DOHH2 (cell line): ENCODE measurements at regions not wholly inside any gene's neighbourhood (a gene's known extent, or its start where the extent isn't known, plus 50 kb on each side); places are given as distances from the start of the nearest gene placed in this dataset.

Source experiments
- H3F3A ChIP-seq: fragments of 200-600 bp; sonication (generic), shearing (Covaris generic); 2 replicates; pipeline ENCODE4 v1.6.0; 2016; ENCODE audit warnings: antibody characterized with exemption, mild to moderate bottlenecking; ENCODE audit not compliant: control insufficient read depth, insufficient read depth
- H3K27ac ChIP-seq: fragments of 200-600 bp; sonication (generic); 2 replicates; pipeline ENCODE4 v1.5.1; 2014; ENCODE audit warnings: low read depth, mild to moderate bottlenecking, low read length, moderate library complexity
- H3K27me3 ChIP-seq: fragments of 200-600 bp; sonication (generic); 2 replicates; pipeline ENCODE4 v1.6.1; 2014; ENCODE audit warnings: mild to moderate bottlenecking, low read length, mixed read lengths; ENCODE audit not compliant: control insufficient read depth
- H3K36me3 ChIP-seq: fragments of 200-600 bp; sonication (generic); 2 replicates; pipeline ENCODE4 v1.6.1; 2014; ENCODE audit warnings: mild to moderate bottlenecking, low read length, moderate library complexity, mixed read lengths; ENCODE audit not compliant: control insufficient read depth
- H3K4me1 ChIP-seq: fragments of 200-600 bp; sonication (generic); 2 replicates; pipeline ENCODE4 v1.6.1; 2014; ENCODE audit warnings: mild to moderate bottlenecking, low read length, mixed read lengths; ENCODE audit not compliant: control insufficient read depth
- H3K4me2 ChIP-seq: fragments of 200-600 bp; sonication (generic); 2 replicates; pipeline ENCODE4 v1.6.0; 2014; ENCODE audit warnings: mild to moderate bottlenecking, low read length, moderate library complexity
- H3K4me3 ChIP-seq: fragments of 200-600 bp; sonication (generic); 2 replicates; pipeline ENCODE4 v1.5.1; 2014; ENCODE audit warnings: mild to moderate bottlenecking, low read length, mixed read lengths
- H3K79me2 ChIP-seq: fragments of 200-600 bp; sonication (generic); 2 replicates; pipeline ENCODE4 v1.6.1; 2014; ENCODE audit warnings: mild to moderate bottlenecking, low read length, mixed read lengths; ENCODE audit not compliant: control insufficient read depth
- H3K9me2 ChIP-seq: fragments of 200-600 bp; sonication (generic); replicated peaks from 2 replicates; pipeline ENCODE4 v1.6.1; 2014; ENCODE audit warnings: mild to moderate bottlenecking, low read length, mixed read lengths; ENCODE audit not compliant: control insufficient read depth
- H3K9me3 ChIP-seq: fragments of 200-600 bp; sonication (generic); 2 replicates; pipeline ENCODE4 v1.6.1; 2014; ENCODE audit warnings: antibody characterized with exemption, low read length, mixed read lengths; ENCODE audit not compliant: control insufficient read depth, insufficient read depth
- H4K20me1 ChIP-seq: fragments of 200-600 bp; sonication (generic); 2 replicates; pipeline ENCODE4 v1.6.0; 2014; ENCODE audit warnings: low read depth, mild to moderate bottlenecking, antibody characterized with exemption, low read length, moderate library complexity; ENCODE audit not compliant: control insufficient read depth, insufficient read depth
- EZH2phosphoT487 ChIP-seq: fragments of 200-600 bp; sonication (generic); IDR thresholded peaks from 2 replicates; pipeline ENCODE4 v1.6.1; 2017; ENCODE audit warnings: borderline replicate concordance, mild to moderate bottlenecking, antibody characterized with exemption, low read length, moderate library complexity, mixed read lengths
- TF ChIP-seq, protein P1 (sequence below): fragments of 200-600 bp; sonication (generic); IDR thresholded peaks from one replicate; pipeline ENCODE4 v1.5.1; 2014; ENCODE audit warnings: antibody characterized with exemption, mild to moderate bottlenecking, low read depth, low read length; ENCODE audit not compliant: poor library complexity, severe bottlenecking

- Histone ChIP-seq H3K36me3 (no peaks in the 10 kb centered on the region), H3K4me3 (no peak overlapping the region), H4K20me1 (no peaks in the 10 kb centered on the region), H3K4me1 (no peaks in the 10 kb centered on the region), H3K4me2 (no peak overlapping the region), H3K9me3 (no peaks in the 10 kb centered on the region), H3K9me2 (no peaks in the 10 kb centered on the region), H3K27me3 (no peaks in the 10 kb centered on the region), H3K79me2 (no peaks in the 10 kb centered on the region), H3K27ac (no peak overlapping the region), H3F3A (no peaks in the 10 kb centered on the region)
- TF ChIP-seq, protein P1, sequence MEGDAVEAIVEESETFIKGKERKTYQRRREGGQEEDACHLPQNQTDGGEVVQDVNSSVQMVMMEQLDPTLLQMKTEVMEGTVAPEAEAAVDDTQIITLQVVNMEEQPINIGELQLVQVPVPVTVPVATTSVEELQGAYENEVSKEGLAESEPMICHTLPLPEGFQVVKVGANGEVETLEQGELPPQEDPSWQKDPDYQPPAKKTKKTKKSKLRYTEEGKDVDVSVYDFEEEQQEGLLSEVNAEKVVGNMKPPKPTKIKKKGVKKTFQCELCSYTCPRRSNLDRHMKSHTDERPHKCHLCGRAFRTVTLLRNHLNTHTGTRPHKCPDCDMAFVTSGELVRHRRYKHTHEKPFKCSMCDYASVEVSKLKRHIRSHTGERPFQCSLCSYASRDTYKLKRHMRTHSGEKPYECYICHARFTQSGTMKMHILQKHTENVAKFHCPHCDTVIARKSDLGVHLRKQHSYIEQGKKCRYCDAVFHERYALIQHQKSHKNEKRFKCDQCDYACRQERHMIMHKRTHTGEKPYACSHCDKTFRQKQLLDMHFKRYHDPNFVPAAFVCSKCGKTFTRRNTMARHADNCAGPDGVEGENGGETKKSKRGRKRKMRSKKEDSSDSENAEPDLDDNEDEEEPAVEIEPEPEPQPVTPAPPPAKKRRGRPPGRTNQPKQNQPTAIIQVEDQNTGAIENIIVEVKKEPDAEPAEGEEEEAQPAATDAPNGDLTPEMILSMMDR = no peak
- TF ChIP-seq EZH2phosphoT487 = no peak
Observed at GRCh38 chr12:42969355-42969754, 379.8 kb upstream of the PRICKLE1 start.

DNA sequence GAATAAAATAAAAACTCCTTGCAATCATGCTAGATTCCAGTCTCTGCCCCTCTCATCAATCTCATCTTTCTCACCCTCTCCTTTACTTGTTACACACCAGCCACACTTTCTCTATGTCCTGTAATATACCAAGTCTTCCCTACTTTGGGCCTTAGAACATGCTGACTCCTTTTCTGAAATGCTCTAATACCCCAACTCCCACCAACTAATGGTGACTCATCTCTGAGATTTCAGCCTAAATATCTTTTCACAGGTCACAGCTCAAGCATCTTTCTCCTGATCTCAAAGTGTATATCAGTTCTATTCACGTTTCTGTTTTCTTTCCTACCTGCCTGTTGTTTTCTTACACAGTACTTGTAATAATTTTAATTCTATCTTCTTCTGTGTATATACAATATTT lies 378.9 kb upstream of the PRICKLE1 start:
- TF ChIP-seq, protein P1 = no peak
- Histone ChIP-seq H3F3A (no peaks in the 10 kb centered on the region), H3K4me3 (no peak overlapping the region), H3K4me2 (no peak overlapping the region), H3K4me1 (no peaks in the 10 kb centered on the region), H3K27ac (no peak overlapping the region), H3K9me2 (no peaks in the 10 kb centered on the region), H4K20me1 (no peaks in the 10 kb centered on the region), H3K27me3 (no peaks in the 10 kb centered on the region), H3K36me3 (no peaks in the 10 kb centered on the region), H3K79me2 (no peaks in the 10 kb centered on the region), H3K9me3 (no peaks in the 10 kb centered on the region)

- Histone ChIP-seq H3K9me2 (no peaks in the 10 kb centered on the region), H3K36me3 (no peaks in the 10 kb centered on the region), H3K4me3 (no peak overlapping the region), H3K4me2 (no peak overlapping the region), H3F3A (no peaks in the 10 kb centered on the region), H3K9me3 (no peaks in the 10 kb centered on the region), H3K79me2 (no peaks in the 10 kb centered on the region), H3K4me1 (no peaks in the 10 kb centered on the region), H3K27ac (no peak overlapping the region), H3K27me3 (no peaks in the 10 kb centered on the region), H4K20me1 (no peaks in the 10 kb centered on the region)
- no peak for TF ChIP-seq EZH2phosphoT487
- TF ChIP-seq, protein P1 = no peak
Observed at GRCh38 chr12:42967850-42968249, 378.3 kb upstream of the PRICKLE1 start.

- H3K79me2 ChIP-seq = no peaks in the 10 kb centered on the region
- H3K4me3 ChIP-seq = no peak overlapping the region
- no peak overlapping the region for H3K4me2 ChIP-seq
- H3K4me1 ChIP-seq = no peaks in the 10 kb centered on the region
- no peaks in the 10 kb centered on the region for H3K9me2 ChIP-seq
- H3K27ac ChIP-seq = no peak overlapping the region
- H3K9me3 ChIP-seq = no peaks in the 10 kb centered on the region
- H3F3A ChIP-seq = no peaks in the 10 kb centered on the region
- no peaks in the 10 kb centered on the region for H3K27me3 ChIP-seq
- TF ChIP-seq, protein P1 = no peak
- TF ChIP-seq EZH2phosphoT487 = no peak
- H4K20me1 ChIP-seq = no peaks in the 10 kb centered on the region
- H3K36me3 ChIP-seq = no peaks in the 10 kb centered on the region
Observed at GRCh38 chr12:42963988-42964387, 374.4 kb upstream of the PRICKLE1 start.
